PC-3 (cell line): ENCODE measurements at regions not wholly inside any gene's neighbourhood (a gene's known extent, or its start where the extent isn't known, plus 50 kb on each side); places are given as distances from the start of the nearest gene placed in this dataset.

Experiments
- ATAC-seq: fragments of 200-7000 bp; cut with Tn5 transposase; 2 replicates; pipeline ENCODE4 v1.9.1; 2020; ENCODE audit warnings: mild to moderate bottlenecking, moderate library complexity
- BruUV-seq: library from RNA; stranded (reverse); fragments of 400-500 nt; replicated peaks from 2 replicates; lab custom pipeline; 2021; lab: Mats Ljungman, UMichigan
- CTCF ChIA-PET: fragments of 300-600 bp; sonication (Branson Sonifier 250); formaldehyde crosslinking; loops from one replicate; lab custom pipeline; 2022; ENCODE audit warnings: antibody characterized with exemption; lab: Charles Lee
- POLR2A ChIA-PET: fragments of 300-600 bp; sonication (Branson Sonifier 250); formaldehyde crosslinking; loops from one replicate; lab custom pipeline; 2022; ENCODE audit warnings: antibody characterized with exemption; ENCODE audit not compliant: unreplicated experiment; lab: Charles Lee
- DNase-seq: peaks from one replicate; pipeline ENCODE4 v3.0.0-alpha.2; 2015
- H2AFZ ChIP-seq: fragments of 300-600 bp; sonication (generic); 2 replicates; pipeline ENCODE4 v1.6.0; 2016; ENCODE audit warnings: antibody characterized with exemption, low read length
- H3F3A ChIP-seq: fragments of 300-600 bp; sonication (generic); one replicate; pipeline ENCODE4 v1.6.0; 2017; ENCODE audit warnings: antibody characterized with exemption, low read length, control low read depth, mild to moderate bottlenecking; ENCODE audit not compliant: unreplicated experiment
- H3K27ac ChIP-seq: fragments of 300-600 bp; sonication (generic); 2 replicates; pipeline ENCODE4 v1.5.1; 2016; ENCODE audit warnings: mild to moderate bottlenecking, low read length
- H3K27me3 ChIP-seq: fragments of 300-600 bp; sonication (generic); 2 replicates; pipeline ENCODE4 v1.6.1; 2016; ENCODE audit warnings: low read length, mixed read lengths
- H3K36me3 ChIP-seq: fragments of 300-600 bp; sonication (generic); 2 replicates; pipeline ENCODE4 v1.6.1; 2016; ENCODE audit warnings: low read depth, mixed run types, low read length, mixed read lengths
- H3K4me1 ChIP-seq: fragments of 300-600 bp; sonication (generic); 2 replicates; pipeline ENCODE4 v1.5.1; 2016; ENCODE audit warnings: low read length; ENCODE audit not compliant: insufficient read depth
- H3K4me2 ChIP-seq: fragments of 300-600 bp; sonication (generic); 2 replicates; pipeline ENCODE4 v1.6.0; 2016; ENCODE audit warnings: low read length
- H3K4me3 ChIP-seq: fragments of 300-600 bp; sonication (generic); 2 replicates; pipeline ENCODE4 v1.5.1; 2016; ENCODE audit warnings: mild to moderate bottlenecking, low read length, mixed read lengths
- H3K79me2 ChIP-seq: fragments of 300-600 bp; sonication (generic); 2 replicates; pipeline ENCODE4 v1.6.1; 2017; ENCODE audit warnings: low read length, mixed read lengths
- H3K9ac ChIP-seq: fragments of 300-600 bp; sonication (generic); 2 replicates; pipeline ENCODE4 v1.6.0; 2016; ENCODE audit warnings: mild to moderate bottlenecking, low read length
- H3K9me2 ChIP-seq: fragments of 300-600 bp; sonication (generic); replicated peaks from 2 replicates; pipeline ENCODE4 v1.6.1; 2016; ENCODE audit warnings: mixed run types, low read length, mixed read lengths
- H3K9me3 ChIP-seq: fragments of 300-600 bp; sonication (generic); 2 replicates; pipeline ENCODE4 v1.6.1; 2016; ENCODE audit warnings: low read length, mixed read lengths
- H4K20me1 ChIP-seq: fragments of 300-600 bp; sonication (generic); 2 replicates; pipeline ENCODE4 v1.6.1; 2016; ENCODE audit warnings: low read length, mixed read lengths
- EZH2 ChIP-seq: fragments of 300-600 bp; sonication (generic); IDR thresholded peaks from one replicate; pipeline ENCODE4 v1.6.1; 2017; ENCODE audit warnings: antibody characterized with exemption, mild to moderate bottlenecking, low read length; ENCODE audit not compliant: unreplicated experiment
- EZH2phosphoT487 ChIP-seq: fragments of 300-600 bp; sonication (generic); IDR thresholded peaks from 2 replicates; pipeline ENCODE4 v1.6.1; 2018; ENCODE audit warnings: mild to moderate bottlenecking, antibody characterized with exemption, low read length, borderline replicate concordance
- intact Hi-C: fragments of 100-400 bp; cut with micrococcal nuclease; formaldehyde crosslinking; loops from 2 replicates; pipeline ENCODE4 v1.9.0; 2023
- TF ChIP-seq, protein P1 (sequence below): fragments of 300-600 bp; sonication (generic); conservative IDR thresholded peaks from 2 replicates; pipeline ENCODE4 v1.5.1; 2017; ENCODE audit warnings: antibody characterized with exemption, low read depth, mild to moderate bottlenecking, low read length

DNA sequence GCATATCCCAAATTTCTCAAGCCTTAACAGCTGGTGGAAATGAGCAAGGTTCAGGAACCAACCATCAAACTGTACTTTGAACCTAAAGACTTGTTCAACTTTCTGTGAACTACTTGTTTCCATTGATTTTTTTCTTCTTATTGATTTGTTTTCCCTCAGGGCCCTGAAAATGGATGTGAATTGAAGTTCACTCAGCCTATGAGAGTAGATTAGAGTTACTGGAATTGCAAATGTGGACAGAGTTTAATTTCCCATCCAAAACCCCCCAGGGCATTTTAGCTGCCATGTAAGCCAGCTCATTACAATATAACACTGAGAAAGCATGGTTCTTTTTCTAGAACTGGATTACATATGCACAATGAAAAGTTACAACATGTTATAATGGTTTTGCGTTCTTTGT lies 1105.7 kb downstream of the REEP3 start:
- H3K9ac ChIP-seq: no peak overlapping the region
- DNase-seq (no peak), ATAC-seq (no peak)
- no peaks in the 10 kb centered on the region for H3K79me2 ChIP-seq
- H3K9me3 ChIP-seq: no peaks in the 10 kb centered on the region
- no peaks in the 10 kb centered on the region for H3F3A ChIP-seq
- TF ChIP-seq, protein P1, sequence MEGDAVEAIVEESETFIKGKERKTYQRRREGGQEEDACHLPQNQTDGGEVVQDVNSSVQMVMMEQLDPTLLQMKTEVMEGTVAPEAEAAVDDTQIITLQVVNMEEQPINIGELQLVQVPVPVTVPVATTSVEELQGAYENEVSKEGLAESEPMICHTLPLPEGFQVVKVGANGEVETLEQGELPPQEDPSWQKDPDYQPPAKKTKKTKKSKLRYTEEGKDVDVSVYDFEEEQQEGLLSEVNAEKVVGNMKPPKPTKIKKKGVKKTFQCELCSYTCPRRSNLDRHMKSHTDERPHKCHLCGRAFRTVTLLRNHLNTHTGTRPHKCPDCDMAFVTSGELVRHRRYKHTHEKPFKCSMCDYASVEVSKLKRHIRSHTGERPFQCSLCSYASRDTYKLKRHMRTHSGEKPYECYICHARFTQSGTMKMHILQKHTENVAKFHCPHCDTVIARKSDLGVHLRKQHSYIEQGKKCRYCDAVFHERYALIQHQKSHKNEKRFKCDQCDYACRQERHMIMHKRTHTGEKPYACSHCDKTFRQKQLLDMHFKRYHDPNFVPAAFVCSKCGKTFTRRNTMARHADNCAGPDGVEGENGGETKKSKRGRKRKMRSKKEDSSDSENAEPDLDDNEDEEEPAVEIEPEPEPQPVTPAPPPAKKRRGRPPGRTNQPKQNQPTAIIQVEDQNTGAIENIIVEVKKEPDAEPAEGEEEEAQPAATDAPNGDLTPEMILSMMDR: no peak
- TF ChIP-seq EZH2: no peak
- no peak for TF ChIP-seq EZH2phosphoT487
- no TSS peak for BruUV-seq
- no peak overlapping the region for H3K4me3 ChIP-seq
- H2AFZ ChIP-seq: no peak overlapping the region
- H3K36me3 ChIP-seq: no peaks in the 10 kb centered on the region
- no peaks in the 10 kb centered on the region for H3K27me3 ChIP-seq
- no peaks in the 10 kb centered on the region for H4K20me1 ChIP-seq
- ChIA-PET POLR2A (no interaction called here), CTCF (no interaction called here)
- H3K4me2 ChIP-seq: no peak overlapping the region
- H3K9me2 ChIP-seq: no peaks in the 10 kb centered on the region
- intact Hi-C loops: no loop called here
- no peaks in the 10 kb centered on the region for H3K4me1 ChIP-seq
- no peak overlapping the region for H3K27ac ChIP-seq

DNA sequence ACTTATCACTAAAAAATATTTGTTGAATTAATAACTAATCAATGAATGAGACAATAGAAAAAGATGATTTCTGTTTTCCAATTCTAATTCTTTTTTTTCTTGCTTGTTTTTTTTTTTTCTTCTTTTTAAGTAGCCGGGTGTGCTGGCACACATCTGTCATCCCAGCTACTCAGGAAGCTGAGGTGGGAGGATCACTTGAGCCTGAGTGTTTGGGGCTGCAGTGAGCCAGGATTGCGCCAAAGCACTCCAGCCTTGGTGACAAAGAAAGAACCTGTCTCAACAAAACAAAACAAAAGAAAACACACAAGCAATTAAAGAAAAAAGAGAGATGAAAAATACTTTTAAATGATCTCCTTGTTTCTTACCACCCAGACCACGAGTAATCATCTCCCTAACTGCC lies 1109.3 kb downstream of the REEP3 start:
- ChIA-PET CTCF (no interaction called here), POLR2A (no interaction called here)
- no peaks in the 10 kb centered on the region for H3K27me3 ChIP-seq
- intact Hi-C loops: no loop called here
- ATAC-seq (no peak), DNase-seq (no peak)
- H3K9me3 ChIP-seq: no peaks in the 10 kb centered on the region
- no peaks in the 10 kb centered on the region for H4K20me1 ChIP-seq
- no peak overlapping the region for H2AFZ ChIP-seq
- H3K36me3 ChIP-seq: no peaks in the 10 kb centered on the region
- H3K27ac ChIP-seq: no peak overlapping the region
- H3K4me2 ChIP-seq: no peak overlapping the region
- BruUV-seq: no TSS peak
- no peaks in the 10 kb centered on the region for H3F3A ChIP-seq
- H3K9ac ChIP-seq: no peak overlapping the region
- no peak for TF ChIP-seq EZH2phosphoT487
- TF ChIP-seq, protein P1: no peak
- TF ChIP-seq EZH2: no peak
- H3K4me1 ChIP-seq: no peaks in the 10 kb centered on the region
- no peaks in the 10 kb centered on the region for H3K79me2 ChIP-seq
- no peak overlapping the region for H3K4me3 ChIP-seq
- H3K9me2 ChIP-seq: no peaks in the 10 kb centered on the region

DNA sequence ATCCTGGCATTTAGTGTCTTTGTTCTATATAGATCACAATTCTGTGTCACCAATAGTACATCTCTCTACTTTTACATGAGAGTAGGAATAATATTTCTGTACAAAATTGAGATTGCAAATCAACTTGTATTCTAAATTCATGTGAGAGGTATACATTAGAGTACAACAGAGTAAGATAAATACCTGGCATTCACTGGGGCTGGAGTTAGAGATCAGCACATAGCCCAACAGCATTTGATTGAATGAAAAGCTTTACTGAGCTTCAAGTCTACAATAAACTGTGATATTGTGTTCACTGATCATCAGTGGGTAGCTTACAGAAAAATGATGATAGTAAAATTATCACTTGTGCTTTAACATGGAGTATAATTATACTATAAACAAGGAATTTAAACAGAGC lies 1114.7 kb downstream of the REEP3 start:
- Histone ChIP-seq H2AFZ (no peak overlapping the region), H3K27ac (no peak overlapping the region), H3K4me3 (no peak overlapping the region), H3K36me3 (no peaks in the 10 kb centered on the region), H3K4me1 (no peaks in the 10 kb centered on the region), H3K9me3 (no peaks in the 10 kb centered on the region), H3K4me2 (no peak overlapping the region), H3K79me2 (no peaks in the 10 kb centered on the region), H3K27me3 (no peaks in the 10 kb centered on the region), H3F3A (no peaks in the 10 kb centered on the region), H3K9me2 (no peaks in the 10 kb centered on the region), H3K9ac (no peak overlapping the region), H4K20me1 (no peaks in the 10 kb centered on the region)
- DNase-seq: no peak
- intact Hi-C loops: no loop called here
- CTCF ChIA-PET: interaction anchor here (0.5 kb wide), 1 partner anchor 36 kb away, joined by 8 read pairs; no protein-coding TSS in a partner anchor
- no TSS peak for BruUV-seq
- TF ChIP-seq EZH2phosphoT487 (no peak), EZH2 (no peak)
- TF ChIP-seq, protein P1: no peak
- POLR2A ChIA-PET: no interaction called here
- no peak for ATAC-seq
